Ishikawa (cell line): ENCODE measurements at regions not wholly inside any gene's neighbourhood (a gene's known extent, or its start where the extent isn't known, plus 50 kb on each side); places are given as distances from the start of the nearest gene placed in this dataset.

ENCODE experiments used
- EP300 ChIP-seq: IDR thresholded peaks from 2 replicates; pipeline ENCODE4 v1.6.1; 2012; ENCODE audit warnings: borderline replicate concordance
- MAX ChIP-seq: IDR thresholded peaks from 2 replicates; pipeline ENCODE4 v1.6.1; 2012
- NFIC ChIP-seq: IDR thresholded peaks from 2 replicates; pipeline ENCODE4 v1.6.1; 2012
- TEAD4 ChIP-seq: IDR thresholded peaks from 2 replicates; pipeline ENCODE4 v1.6.1; 2012

GRCh38 chr2:22692746-22693145 lies 692.2 kb upstream of the KLHL29 start:
- TF ChIP-seq EP300 (no peak), MAX (no peak), TEAD4 (no peak), NFIC (no peak)
